HFF-Myc (cell line): ENCODE measurements at regions not wholly inside any gene's neighbourhood (a gene's known extent, or its start where the extent isn't known, plus 50 kb on each side); places are given as distances from the start of the nearest gene placed in this dataset.

Experiments
- DNase-seq: peaks from one replicate; pipeline ENCODE4 v3.0.0-alpha.2; 2011; ENCODE audit warnings: low read depth; ENCODE audit errors: extremely low read depth
- H3K4me3 ChIP-seq: replicated peaks from 2 replicates; pipeline ENCODE4 v1.5.1; 2011; ENCODE audit warnings: low read depth, mild to moderate bottlenecking, control low read depth, low read length
- TF ChIP-seq, protein P1 (sequence below): IDR thresholded peaks from 2 replicates; pipeline ENCODE4 v1.5.1; 2012; ENCODE audit warnings: mild to moderate bottlenecking, low read depth, low read length, control low read depth; ENCODE audit errors: missing control alignments

DNA sequence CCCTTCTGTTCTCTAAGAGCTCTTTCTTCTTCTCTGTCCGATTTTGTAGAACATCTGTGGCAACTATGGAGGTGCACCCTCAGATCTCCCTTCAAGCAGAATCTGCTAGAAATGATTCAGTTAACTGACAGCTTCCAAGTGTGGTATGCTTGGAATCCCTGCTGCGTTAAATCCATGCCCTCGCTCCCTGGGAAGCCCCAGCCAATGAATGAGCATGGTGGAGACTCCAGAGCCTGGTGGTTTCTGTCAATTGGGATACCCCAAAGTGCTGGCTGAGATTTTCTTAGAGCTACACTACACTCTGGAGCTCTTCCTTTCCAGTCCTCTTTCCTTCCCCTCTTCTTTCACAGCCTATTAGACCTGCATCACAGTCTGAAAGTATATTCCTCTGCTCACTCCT, 116.3 kb upstream of the C1orf21 start:
- TF ChIP-seq, protein P1, sequence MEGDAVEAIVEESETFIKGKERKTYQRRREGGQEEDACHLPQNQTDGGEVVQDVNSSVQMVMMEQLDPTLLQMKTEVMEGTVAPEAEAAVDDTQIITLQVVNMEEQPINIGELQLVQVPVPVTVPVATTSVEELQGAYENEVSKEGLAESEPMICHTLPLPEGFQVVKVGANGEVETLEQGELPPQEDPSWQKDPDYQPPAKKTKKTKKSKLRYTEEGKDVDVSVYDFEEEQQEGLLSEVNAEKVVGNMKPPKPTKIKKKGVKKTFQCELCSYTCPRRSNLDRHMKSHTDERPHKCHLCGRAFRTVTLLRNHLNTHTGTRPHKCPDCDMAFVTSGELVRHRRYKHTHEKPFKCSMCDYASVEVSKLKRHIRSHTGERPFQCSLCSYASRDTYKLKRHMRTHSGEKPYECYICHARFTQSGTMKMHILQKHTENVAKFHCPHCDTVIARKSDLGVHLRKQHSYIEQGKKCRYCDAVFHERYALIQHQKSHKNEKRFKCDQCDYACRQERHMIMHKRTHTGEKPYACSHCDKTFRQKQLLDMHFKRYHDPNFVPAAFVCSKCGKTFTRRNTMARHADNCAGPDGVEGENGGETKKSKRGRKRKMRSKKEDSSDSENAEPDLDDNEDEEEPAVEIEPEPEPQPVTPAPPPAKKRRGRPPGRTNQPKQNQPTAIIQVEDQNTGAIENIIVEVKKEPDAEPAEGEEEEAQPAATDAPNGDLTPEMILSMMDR = no peak
- no peak for DNase-seq
- H3K4me3 ChIP-seq = no peak overlapping the region

DNA sequence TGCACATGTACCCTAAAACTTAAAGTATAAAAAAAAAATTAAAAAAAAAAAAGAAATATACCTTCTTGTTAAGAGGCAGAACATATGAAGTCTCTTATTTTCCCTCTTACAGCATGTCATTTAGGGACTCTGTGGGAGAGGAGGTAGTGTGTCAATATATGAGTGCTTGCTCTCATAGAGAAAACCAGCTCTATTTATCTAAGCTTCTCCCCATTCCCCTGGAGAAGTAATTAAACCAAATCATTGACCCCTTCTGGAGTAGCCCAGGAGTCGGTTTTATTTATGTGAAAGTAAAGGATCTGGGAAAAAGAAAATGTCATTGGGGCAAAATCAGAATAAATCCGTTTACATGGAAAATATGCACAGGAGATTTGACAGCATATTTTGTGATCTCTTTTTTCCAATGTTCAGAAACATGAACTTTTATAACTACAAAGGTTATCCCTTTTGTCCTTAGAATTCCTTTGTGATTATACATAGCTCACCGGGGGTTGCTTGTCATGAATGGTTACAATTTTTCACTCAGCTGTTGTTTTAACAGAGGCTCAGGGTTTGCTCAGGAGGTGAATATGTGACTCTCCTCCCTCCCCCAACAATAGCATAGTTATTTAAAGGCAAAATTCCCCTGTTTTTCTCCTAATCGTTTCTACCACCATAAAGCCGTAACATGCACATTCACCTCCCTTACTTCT, 114.5 kb upstream of the C1orf21 start:
- no peak overlapping the region for H3K4me3 ChIP-seq
- TF ChIP-seq, protein P1 = no peak

DNA sequence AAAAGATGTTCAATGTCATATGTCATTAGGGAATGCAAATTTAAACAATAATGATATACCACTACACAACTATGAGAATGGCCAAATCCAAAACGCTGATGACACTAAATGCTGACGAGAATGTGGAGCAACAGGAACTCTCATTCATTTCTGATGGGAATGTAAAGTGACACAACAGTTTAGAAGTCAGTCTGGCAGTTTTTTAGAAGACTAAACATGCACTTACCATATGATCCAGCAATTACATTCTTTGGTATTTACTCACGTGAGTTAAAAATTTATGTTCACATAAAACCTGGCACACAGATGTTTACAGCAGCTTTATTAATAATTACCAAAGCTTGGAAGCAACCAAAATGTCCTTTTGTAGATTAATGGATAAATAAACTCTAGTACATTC, 110.4 kb upstream of the C1orf21 start:
- TF ChIP-seq, protein P1 = no peak
- no peak for DNase-seq
- no peak overlapping the region for H3K4me3 ChIP-seq

More for the DNA sequence above, 114.5 kb upstream of the C1orf21 start:
- DNase-seq = no peak

DNA sequence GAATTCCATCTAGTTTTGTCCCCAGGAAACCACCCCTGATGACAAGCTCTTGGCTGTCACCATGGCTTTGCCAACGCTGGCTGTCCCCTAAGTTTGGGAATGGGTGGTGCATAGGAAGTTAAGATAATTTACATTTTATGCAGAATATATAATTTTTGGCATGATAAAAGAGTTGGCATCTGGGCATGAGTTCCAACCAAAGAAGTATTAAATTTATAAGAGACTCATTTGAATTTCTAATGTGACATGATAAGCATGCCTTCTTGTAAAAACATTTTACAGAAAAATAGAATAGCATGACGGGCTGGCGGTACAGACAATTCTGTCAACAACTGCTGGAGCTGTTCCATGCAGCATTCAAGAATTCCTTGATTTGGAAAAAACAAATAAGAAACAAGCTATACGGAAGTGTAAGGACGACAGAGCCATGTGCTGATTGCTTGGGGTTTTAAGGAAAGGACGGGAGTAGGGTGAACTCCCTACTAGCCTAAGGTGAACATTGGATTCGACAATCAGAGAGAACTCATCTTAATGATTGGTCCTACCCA, 106.8 kb upstream of the C1orf21 start:
- no peak for DNase-seq
- H3K4me3 ChIP-seq = no peak overlapping the region
- TF ChIP-seq, protein P1 = no peak

DNA sequence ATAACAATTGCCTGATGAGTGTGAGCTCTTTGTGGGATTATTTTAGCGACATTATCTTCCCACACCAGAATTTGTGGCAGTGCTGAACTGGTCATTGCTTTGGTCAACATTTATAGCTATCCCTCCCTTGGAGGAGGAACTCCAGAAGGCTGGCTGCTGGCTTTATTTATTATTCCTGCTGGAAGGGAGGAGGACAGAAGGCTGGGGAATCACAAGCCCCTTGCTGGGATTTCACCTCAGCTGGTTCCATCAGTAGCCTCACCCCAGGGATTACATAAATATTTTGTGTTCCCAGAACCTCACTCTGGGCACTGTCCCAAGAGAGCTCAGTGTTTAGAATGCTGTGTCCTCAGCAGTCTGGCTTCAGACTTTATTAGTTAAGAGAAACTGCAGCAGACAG, 102.8 kb upstream of the C1orf21 start:
- TF ChIP-seq, protein P1 = no peak
- no peak for DNase-seq
- H3K4me3 ChIP-seq = no peak overlapping the region

DNA sequence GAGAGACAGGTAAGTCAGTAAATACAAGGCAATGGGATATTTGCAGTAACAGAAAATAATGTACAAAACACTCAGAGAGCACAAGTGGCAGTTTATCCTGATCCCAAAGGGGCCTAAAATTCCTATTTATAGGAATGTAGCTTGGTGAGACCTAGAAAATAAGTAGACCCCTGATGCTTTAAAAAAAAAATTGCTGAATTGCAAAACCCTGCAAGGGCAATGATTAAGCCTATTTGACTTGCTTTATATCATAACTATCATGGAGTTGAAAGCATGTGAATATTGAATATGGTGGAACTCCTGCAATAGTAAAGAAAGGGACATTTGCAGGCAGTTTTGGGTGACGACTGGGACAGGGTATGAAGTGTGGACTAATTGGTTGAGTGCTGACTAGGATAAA, 101.9 kb upstream of the C1orf21 start:
- no peak for DNase-seq
- H3K4me3 ChIP-seq = no peak overlapping the region
- TF ChIP-seq, protein P1 = no peak
